GM12801 (cell line): ENCODE measurements at regions not wholly inside any gene's neighbourhood (a gene's known extent, or its start where the extent isn't known, plus 50 kb on each side); places are given as distances from the start of the nearest gene placed in this dataset.

ENCODE experiments used
- CTCF ChIP-seq: IDR thresholded peaks from one replicate; pipeline ENCODE4 v1.5.1; 2011; ENCODE audit warnings: control low read depth; ENCODE audit not compliant: insufficient read length; ENCODE audit errors: extremely low read depth

GRCh38 chr1:181142096-181142958, 53.8 kb downstream of the IER5 start:
- TF ChIP-seq CTCF, result no peak

- no peak for TF ChIP-seq CTCF
Measured at GRCh38 chr1:181143102-181143859, 54.8 kb downstream of the IER5 start.

GRCh38 chr1:181144238-181144637, 55.7 kb downstream of the IER5 start:
- TF ChIP-seq CTCF, result no peak

GRCh38 chr1:181148636-181149035, 60.1 kb downstream of the IER5 start:
- no peak for TF ChIP-seq CTCF

GRCh38 chr1:181149326-181150125, 61.0 kb downstream of the IER5 start:
- TF ChIP-seq CTCF, result no peak

GRCh38 chr1:181150273-181150672, 61.8 kb downstream of the IER5 start:
- no peak for TF ChIP-seq CTCF

GRCh38 chr1:181150842-181151241, 62.3 kb downstream of the IER5 start:
- TF ChIP-seq CTCF, result no peak
